Right lobe of liver (tissue), 4 donors: ENCODE measurements at regions not wholly inside any gene's neighbourhood (a gene's known extent, or its start where the extent isn't known, plus 50 kb on each side); places are given as distances from the start of the nearest gene placed in this dataset.

Experiments used
- CTCF ChIP-seq, 4 donors: fragments of 200-600 bp in 3 of 4; fragments of 450-650 bp in 1 of 4; IDR thresholded peaks; one replicate each; pipeline versions ENCODE4 v1.5.1 to v1.8.0; 2016 to 2022; ENCODE audit warnings: antibody characterized with exemption in 4 of 4, mild to moderate bottlenecking in 2 of 4
- POLR2A ChIP-seq: fragments of 450-650 bp; IDR thresholded peaks from one replicate; pipeline ENCODE4 v1.6.1; 2017; ENCODE audit warnings: antibody characterized with exemption, mild to moderate bottlenecking
- donor health status: DM: no; HTN: no; CAD: no.
- donor health status: DM: no; HTN: no; CAD: no.
- donor health status: DM: no; HTN: yes; CAD: no.

GRCh38 chr13:30832377-30832776 lies 73.7 kb upstream of the MEDAG start:
- TF ChIP-seq CTCF (IDR thresholded peaks at IDR 0.05) (no peak), POLR2A (no peak)
